SK-N-MC (cell line): ENCODE measurements at regions not wholly inside any gene's neighbourhood (a gene's known extent, or its start where the extent isn't known, plus 50 kb on each side); places are given as distances from the start of the nearest gene placed in this dataset.

Experiments used
- EZH2 ChIP-seq: fragments of 200-600 bp; sonication (generic); IDR thresholded peaks from one replicate; pipeline ENCODE4 v1.6.1; 2017; ENCODE audit warnings: antibody characterized with exemption
- FOXP2 ChIP-seq: optimal IDR thresholded peaks from 2 replicates; pipeline ENCODE3; 2011; ENCODE audit warnings: mild to moderate bottlenecking, moderate library complexity; ENCODE audit not compliant: insufficient read depth; ENCODE audit errors: extremely low read length, control extremely low read depth
- POLR2AphosphoS5 ChIP-seq: IDR thresholded peaks from 2 replicates; pipeline ENCODE4 v1.6.1; 2012; ENCODE audit warnings: mild to moderate bottlenecking, low read depth, low read length, borderline replicate concordance

DNA sequence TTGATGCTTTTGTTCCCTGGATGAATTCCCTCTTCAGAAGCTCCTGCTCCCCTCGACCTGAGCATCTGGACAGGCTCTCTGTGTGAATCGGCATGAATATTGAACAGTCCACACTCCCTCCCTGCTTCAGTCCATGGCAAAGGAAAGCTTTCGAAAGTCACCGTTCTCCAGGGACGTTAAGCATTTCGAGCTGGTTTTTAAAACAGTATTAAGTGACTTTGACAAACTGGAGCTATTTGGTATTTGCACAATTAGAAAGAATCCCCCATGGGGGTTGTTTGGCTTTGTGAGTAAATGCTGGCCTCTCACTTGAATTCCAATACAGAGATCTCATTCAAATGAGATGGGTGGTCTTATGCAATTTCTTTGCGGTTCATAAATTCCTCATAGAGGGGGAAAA, 85.3 kb upstream of the TIAM2 start:
- TF ChIP-seq EZH2 (no peak), POLR2AphosphoS5 (no peak), FOXP2 (no peak)
